AG09319 (cell line): ENCODE measurements at regions not wholly inside any gene's neighbourhood (a gene's known extent, or its start where the extent isn't known, plus 50 kb on each side); places are given as distances from the start of the nearest gene placed in this dataset.

ENCODE experiments used
- DNase-seq: peaks from one replicate; pipeline ENCODE4 v3.0.0-alpha.2; 2010; ENCODE audit warnings: low read depth; ENCODE audit errors: extremely low read depth
- CTCF ChIP-seq: IDR thresholded peaks from 2 replicates; pipeline ENCODE4 v1.5.1; 2011; ENCODE audit warnings: low read depth, mild to moderate bottlenecking, inconsistent platforms, low read length, moderate library complexity

- TF ChIP-seq CTCF, result no peak
Observed at GRCh38 chr15:98476559-98476958, 171.8 kb upstream of the IGF1R start.

GRCh38 chr15:98480844-98481243 lies 167.5 kb upstream of the IGF1R start:
- no peak for DNase-seq
- TF ChIP-seq CTCF, result no peak

More at GRCh38 chr15:98476559-98476958, 171.8 kb upstream of the IGF1R start:
- no peak for DNase-seq

GRCh38 chr15:98483575-98484130 lies 164.7 kb upstream of the IGF1R start:
- TF ChIP-seq CTCF, result no peak

GRCh38 chr15:98484914-98485313 lies 163.4 kb upstream of the IGF1R start:
- no peak for TF ChIP-seq CTCF
- no peak for DNase-seq

More at GRCh38 chr15:98483575-98484130, 164.7 kb upstream of the IGF1R start:
- DNase-seq, result no peak

- no peak for DNase-seq
- no peak for TF ChIP-seq CTCF
Observed at GRCh38 chr15:98485451-98485850, 162.9 kb upstream of the IGF1R start.

- no peak for DNase-seq
- TF ChIP-seq CTCF, result no peak
Observed at GRCh38 chr15:98493966-98494511, 154.3 kb upstream of the IGF1R start.

GRCh38 chr15:98501192-98501591 lies 147.1 kb upstream of the IGF1R start:
- TF ChIP-seq CTCF, result no peak
- DNase-seq, result no peak
